ENCODE measurements at regions not wholly inside any gene's neighbourhood (a gene's known extent, or its start where the extent isn't known, plus 50 kb on each side); places are given as distances from the start of the nearest gene placed in this dataset.

- no peak overlapping the region for H3K4me3 ChIP-seq (ENCODE audit: low read length)
- H3K36me3 Mint-ChIP-seq (ENCODE audit: low read depth), result no peaks in the 10 kb centered on the region
- CTCF ChIA-PET, result no interaction called here
- no peak overlapping the region for H3K27ac ChIP-seq (ENCODE audit: low read depth in 1 of 2, low read length in 2 of 2)
- ATAC-seq (ENCODE audit: poor library complexity) (no peak), DNase-seq (no peak)
- H3K27me3 ChIP-seq (ENCODE audit: control insufficient read depth in 1 of 2, insufficient read depth in 2 of 2, low read length in 2 of 2), result no peaks in the 10 kb centered on the region
- POLR2A ChIA-PET, result no interaction called here
- H3K4me3 Mint-ChIP-seq, result no peak overlapping the region
- no peaks in the 10 kb centered on the region for H3K36me3 ChIP-seq (ENCODE audit: insufficient read depth, low read length)
- no peaks in the 10 kb centered on the region for H3K4me1 ChIP-seq (ENCODE audit: insufficient read depth, low read length)
- peaks cover 3% of the 10 kb centered on the region for H3K9me3 Mint-ChIP-seq
- no peaks in the 10 kb centered on the region for H3K27me3 Mint-ChIP-seq
- TF ChIP-seq, protein P1, sequence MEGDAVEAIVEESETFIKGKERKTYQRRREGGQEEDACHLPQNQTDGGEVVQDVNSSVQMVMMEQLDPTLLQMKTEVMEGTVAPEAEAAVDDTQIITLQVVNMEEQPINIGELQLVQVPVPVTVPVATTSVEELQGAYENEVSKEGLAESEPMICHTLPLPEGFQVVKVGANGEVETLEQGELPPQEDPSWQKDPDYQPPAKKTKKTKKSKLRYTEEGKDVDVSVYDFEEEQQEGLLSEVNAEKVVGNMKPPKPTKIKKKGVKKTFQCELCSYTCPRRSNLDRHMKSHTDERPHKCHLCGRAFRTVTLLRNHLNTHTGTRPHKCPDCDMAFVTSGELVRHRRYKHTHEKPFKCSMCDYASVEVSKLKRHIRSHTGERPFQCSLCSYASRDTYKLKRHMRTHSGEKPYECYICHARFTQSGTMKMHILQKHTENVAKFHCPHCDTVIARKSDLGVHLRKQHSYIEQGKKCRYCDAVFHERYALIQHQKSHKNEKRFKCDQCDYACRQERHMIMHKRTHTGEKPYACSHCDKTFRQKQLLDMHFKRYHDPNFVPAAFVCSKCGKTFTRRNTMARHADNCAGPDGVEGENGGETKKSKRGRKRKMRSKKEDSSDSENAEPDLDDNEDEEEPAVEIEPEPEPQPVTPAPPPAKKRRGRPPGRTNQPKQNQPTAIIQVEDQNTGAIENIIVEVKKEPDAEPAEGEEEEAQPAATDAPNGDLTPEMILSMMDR (IDR thresholded peaks at IDR 0.05), result no peak
- no peak overlapping the region for H3K27ac Mint-ChIP-seq
- intact Hi-C loops (cut with DNase I, micrococcal nuclease), result no loop called here
- H3K4me1 Mint-ChIP-seq (ENCODE audit: low read depth), result no peaks in the 10 kb centered on the region
- peaks cover 0 to 25% of the 10 kb centered on the region in 2 experiments for H3K9me3 ChIP-seq (ENCODE audit: control insufficient read depth in 1 of 2, insufficient read depth in 1 of 2, low read length in 2 of 2)
Measured at GRCh38 chr1:217969428-217969827, 315.7 kb upstream of the RRP15 start.

DNA sequence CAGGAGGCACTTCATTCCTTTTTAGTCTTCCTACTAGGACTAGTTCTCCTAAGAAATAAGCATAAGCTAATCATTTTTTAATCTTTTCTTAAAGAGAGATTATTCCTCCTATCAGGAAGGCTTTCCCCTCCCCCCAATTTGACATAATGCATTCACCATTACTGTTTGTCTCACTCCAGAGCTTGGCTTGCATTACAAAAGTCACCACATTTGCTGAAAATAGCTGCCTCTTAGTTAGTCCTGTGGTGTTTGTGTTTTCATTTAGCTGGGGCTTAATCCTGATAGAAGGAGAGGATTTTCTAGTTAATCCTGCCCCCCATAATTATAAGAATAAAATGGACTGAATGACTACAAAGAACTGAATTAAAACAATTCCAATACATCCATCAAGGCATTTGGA lies 307.1 kb upstream of the RRP15 start:
- no peaks in the 10 kb centered on the region for H3K27me3 ChIP-seq (ENCODE audit: control insufficient read depth in 1 of 2, insufficient read depth in 2 of 2, low read length in 2 of 2)
- H3K27ac Mint-ChIP-seq, result no peak overlapping the region
- H3K4me1 ChIP-seq (ENCODE audit: insufficient read depth, low read length), result no peaks in the 10 kb centered on the region
- CTCF ChIA-PET, result no interaction called here
- DNase-seq (no peak), ATAC-seq (ENCODE audit: poor library complexity) (no peak)
- H3K4me1 Mint-ChIP-seq (ENCODE audit: low read depth), result no peaks in the 10 kb centered on the region
- H3K4me3 Mint-ChIP-seq, result no peak overlapping the region
- TF ChIP-seq, protein P1 (IDR thresholded peaks at IDR 0.05), result no peak
- no peak overlapping the region for H3K27ac ChIP-seq (ENCODE audit: low read depth in 1 of 2, low read length in 2 of 2)
- H3K9me3 ChIP-seq (ENCODE audit: control insufficient read depth in 1 of 2, insufficient read depth in 1 of 2, low read length in 2 of 2), result peaks cover 0 to 5% of the 10 kb centered on the region in 2 experiments
- H3K36me3 Mint-ChIP-seq (ENCODE audit: low read depth), result no peaks in the 10 kb centered on the region
- no peaks in the 10 kb centered on the region for H3K27me3 Mint-ChIP-seq
- no peaks in the 10 kb centered on the region for H3K36me3 ChIP-seq (ENCODE audit: insufficient read depth, low read length)
- POLR2A ChIA-PET, result no interaction called here
- intact Hi-C loops (cut with DNase I, micrococcal nuclease), result no loop called here
- peaks cover 5% of the 10 kb centered on the region for H3K9me3 Mint-ChIP-seq
- H3K4me3 ChIP-seq (ENCODE audit: low read length), result no peak overlapping the region

DNA sequence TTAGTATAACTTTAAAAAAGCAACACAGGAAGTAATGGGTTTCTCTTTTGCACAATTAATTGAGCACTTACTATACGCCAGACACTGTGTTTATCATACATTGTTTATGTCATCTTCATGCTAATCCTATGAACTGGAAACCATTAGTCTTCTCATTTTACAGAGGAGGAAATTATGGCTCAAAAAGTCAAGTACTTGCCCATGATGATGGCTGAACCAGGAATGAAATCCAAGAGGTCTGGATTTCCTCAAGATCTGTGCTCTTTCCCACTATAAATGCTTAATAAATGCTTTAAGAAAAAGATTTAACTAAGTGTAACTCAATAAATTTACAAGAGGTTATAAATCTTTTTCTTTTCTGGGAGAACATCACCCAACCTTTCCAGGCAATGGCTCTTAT lies 303.7 kb upstream of the RRP15 start:
- no peak overlapping the region for H3K27ac Mint-ChIP-seq
- H3K27me3 Mint-ChIP-seq, result no peaks in the 10 kb centered on the region
- H3K4me1 Mint-ChIP-seq (ENCODE audit: low read depth), result no peaks in the 10 kb centered on the region
- no peaks in the 10 kb centered on the region for H3K36me3 ChIP-seq (ENCODE audit: insufficient read depth, low read length)
- ChIA-PET CTCF (no interaction called here), POLR2A (no interaction called here)
- peaks cover 0 to 5% of the 10 kb centered on the region in 2 experiments for H3K9me3 ChIP-seq (ENCODE audit: control insufficient read depth in 1 of 2, insufficient read depth in 1 of 2, low read length in 2 of 2)
- intact Hi-C loops (cut with DNase I, micrococcal nuclease), result no loop called here
- no peaks in the 10 kb centered on the region for H3K36me3 Mint-ChIP-seq (ENCODE audit: low read depth)
- H3K27ac ChIP-seq (ENCODE audit: low read depth in 1 of 2, low read length in 2 of 2), result no peak overlapping the region
- peaks cover under 1% of the 10 kb centered on the region for H3K9me3 Mint-ChIP-seq
- H3K4me1 ChIP-seq (ENCODE audit: insufficient read depth, low read length), result no peaks in the 10 kb centered on the region
- DNase-seq (no peak), ATAC-seq (ENCODE audit: poor library complexity) (no peak)
- no peaks in the 10 kb centered on the region for H3K27me3 ChIP-seq (ENCODE audit: control insufficient read depth in 1 of 2, insufficient read depth in 2 of 2, low read length in 2 of 2)
- no peak overlapping the region for H3K4me3 ChIP-seq (ENCODE audit: low read length)
- H3K4me3 Mint-ChIP-seq, result no peak overlapping the region
- TF ChIP-seq, protein P1 (IDR thresholded peaks at IDR 0.05), result no peak

All from CD4-positive, alpha-beta T cell (primary cell).